Stimulated activated CD4-positive, alpha-beta T cell treated with anti-CD3 and anti-CD28 coated beads, Interleukin-1b, Interleukin-23, amount 100 ng/mL, for 48 hours (primary cell): ENCODE measurements at regions not wholly inside any gene's neighbourhood (a gene's known extent, or its start where the extent isn't known, plus 50 kb on each side); places are given as distances from the start of the nearest gene placed in this dataset.
"Not testable (repeated sequence)": the region's sequence is repeated elsewhere in the genome, so short reads cannot be mapped to it uniquely, and the experiment has no call there.

Experiments used
- DNase-seq: peaks from one replicate; pipeline ENCODE4 v3.0.0-alpha.2; 2020

- no peak for DNase-seq
Measured at GRCh38 chr2:133888107-133888506, 319.8 kb upstream of the NCKAP5 start.

- DNase-seq: no peak
Measured at GRCh38 chr2:133888621-133889219, 320.5 kb upstream of the NCKAP5 start.

GRCh38 chr2:133892352-133892913, 324.2 kb upstream of the NCKAP5 start:
- DNase-seq: no peak

- no peak for DNase-seq
Measured at GRCh38 chr2:133894429-133894828, 326.2 kb upstream of the NCKAP5 start.

GRCh38 chr2:133897838-133898237, 329.6 kb upstream of the NCKAP5 start:
- DNase-seq: not testable (repeated sequence)

- DNase-seq: no peak
Measured at GRCh38 chr2:133900909-133901308, 332.6 kb upstream of the NCKAP5 start.

GRCh38 chr2:133906396-133906795, 338.1 kb upstream of the NCKAP5 start:
- DNase-seq: no peak

GRCh38 chr2:133906926-133907325, 338.7 kb upstream of the NCKAP5 start:
- DNase-seq: no peak

GRCh38 chr2:133908171-133908570, 339.9 kb upstream of the NCKAP5 start:
- no peak for DNase-seq

- DNase-seq: no peak
Measured at GRCh38 chr2:133918141-133918540, 335.7 kb upstream of the MGAT5 start.

- DNase-seq: no peak
Measured at GRCh38 chr2:133919285-133919684, 334.6 kb upstream of the MGAT5 start.

- no peak for DNase-seq
Measured at GRCh38 chr2:133927894-133928293, 326.0 kb upstream of the MGAT5 start.

GRCh38 chr2:133936096-133936495, 317.8 kb upstream of the MGAT5 start:
- no peak for DNase-seq

GRCh38 chr2:133936601-133937000, 317.3 kb upstream of the MGAT5 start:
- no peak for DNase-seq

- DNase-seq: no peak
Measured at GRCh38 chr2:133937669-133938068, 316.2 kb upstream of the MGAT5 start.

GRCh38 chr2:133940134-133940533, 313.7 kb upstream of the MGAT5 start:
- no peak for DNase-seq

- DNase-seq: no peak
Measured at GRCh38 chr2:133941666-133942065, 312.2 kb upstream of the MGAT5 start.

- DNase-seq: no peak
Measured at GRCh38 chr2:133942398-133942797, 311.5 kb upstream of the MGAT5 start.

- no peak for DNase-seq
Measured at GRCh38 chr2:133943108-133943507, 310.8 kb upstream of the MGAT5 start.

GRCh38 chr2:133945089-133945488, 308.8 kb upstream of the MGAT5 start:
- DNase-seq: no peak

GRCh38 chr2:133947057-133947456, 306.8 kb upstream of the MGAT5 start:
- DNase-seq: no peak

- DNase-seq: no peak
Measured at GRCh38 chr2:133948610-133949290, 305.1 kb upstream of the MGAT5 start.

- DNase-seq: no peak
Measured at GRCh38 chr2:133949595-133949994, 304.3 kb upstream of the MGAT5 start.

- DNase-seq: no peak
Measured at GRCh38 chr2:133951209-133951608, 302.7 kb upstream of the MGAT5 start.

- DNase-seq: no peak
Measured at GRCh38 chr2:133952420-133952819, 301.5 kb upstream of the MGAT5 start.
